IMR-90 (cell line): ENCODE measurements at regions not wholly inside any gene's neighbourhood (a gene's known extent, or its start where the extent isn't known, plus 50 kb on each side); places are given as distances from the start of the nearest gene placed in this dataset.
"Not testable (repeated sequence)": the region's sequence is repeated elsewhere in the genome, so short reads cannot be mapped to it uniquely, and the experiment has no call there.

ENCODE experiments used
- CTCF ChIP-seq: conservative IDR thresholded peaks from 2 replicates; pipeline ENCODE4 v1.5.1; 2012; ENCODE audit warnings: mild to moderate bottlenecking, low read depth, low read length, improper control_type of control experiment
- ELK1 ChIP-seq: fragments of 150-350 bp; IDR thresholded peaks from 2 replicates; pipeline ENCODE4 v1.6.1; 2016; ENCODE audit warnings: low read depth, mild to moderate bottlenecking, low read length, moderate library complexity, borderline replicate concordance
- MXI1 ChIP-seq: IDR thresholded peaks from 2 replicates; pipeline ENCODE4 v1.6.1; 2012; ENCODE audit warnings: low read depth, mild to moderate bottlenecking, low read length, moderate library complexity, borderline replicate concordance
- POLR2A ChIP-seq: IDR thresholded peaks from 2 replicates; pipeline ENCODE4 v1.6.1; 2012; ENCODE audit warnings: mild to moderate bottlenecking, low read depth, low read length

GRCh38 chr2:87352178-87352934, 330.7 kb upstream of the PLGLB1 start:
- not testable (repeated sequence) for TF ChIP-seq POLR2A, MXI1, CTCF, ELK1
